SKM-1 treated with dmso at 0.1 percent for 144 hours (cell line): ENCODE measurements at regions not wholly inside any gene's neighbourhood (a gene's known extent, or its start where the extent isn't known, plus 50 kb on each side); places are given as distances from the start of the nearest gene placed in this dataset.

Source experiments
- DNase-seq: peaks from one replicate; lab custom pipeline; 2025; ENCODE audit not compliant: unreplicated experiment; lab: John Stamatoyannopoulos, UW

DNA sequence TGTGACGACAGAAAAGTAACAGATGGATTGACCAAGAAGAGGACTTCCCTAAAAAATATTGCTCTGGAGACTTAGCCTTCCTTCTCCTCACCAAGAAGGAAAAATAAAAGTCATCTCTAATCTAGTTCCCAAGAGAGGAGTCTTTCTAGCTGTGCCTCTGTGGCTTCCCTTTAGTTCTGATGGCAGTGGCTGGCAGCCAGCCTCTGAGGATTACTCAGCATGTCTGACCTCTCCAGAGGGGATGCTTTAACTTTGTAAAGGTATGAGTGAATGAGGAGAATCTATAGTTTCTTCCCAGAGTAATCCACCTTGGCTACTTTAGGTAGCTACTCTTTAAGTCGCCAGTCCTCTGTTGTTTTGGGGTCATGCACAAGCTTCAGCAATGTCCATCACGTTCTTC is 163.9 kb upstream of the KIT start:
- no peak for DNase-seq

- no peak for DNase-seq
These were observed 162.7 kb upstream of the KIT start for GRCh38 chr4:54495091-54495490.

DNA sequence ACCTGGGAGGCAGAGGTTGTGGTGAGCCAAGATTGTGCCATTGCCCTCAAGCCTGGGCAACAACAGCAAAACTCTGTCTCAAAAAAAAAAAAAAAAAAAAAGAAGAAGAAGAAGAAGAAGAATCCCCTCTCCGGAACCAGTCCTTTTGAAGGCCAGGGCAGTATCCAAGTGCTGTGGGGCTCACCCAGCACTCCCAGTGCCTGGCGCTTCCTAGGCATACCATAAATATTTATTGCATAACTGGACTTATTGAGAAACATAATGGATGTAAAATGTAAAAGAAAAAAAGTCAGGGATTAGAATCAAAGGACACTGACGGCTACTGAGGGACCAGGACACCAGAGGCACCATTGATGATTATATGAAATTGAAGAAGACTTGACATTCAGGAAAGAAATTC is 162.1 kb upstream of the KIT start:
- no peak for DNase-seq

GRCh38 chr4:54496412-54496811 is 161.3 kb upstream of the KIT start:
- no peak for DNase-seq

DNA sequence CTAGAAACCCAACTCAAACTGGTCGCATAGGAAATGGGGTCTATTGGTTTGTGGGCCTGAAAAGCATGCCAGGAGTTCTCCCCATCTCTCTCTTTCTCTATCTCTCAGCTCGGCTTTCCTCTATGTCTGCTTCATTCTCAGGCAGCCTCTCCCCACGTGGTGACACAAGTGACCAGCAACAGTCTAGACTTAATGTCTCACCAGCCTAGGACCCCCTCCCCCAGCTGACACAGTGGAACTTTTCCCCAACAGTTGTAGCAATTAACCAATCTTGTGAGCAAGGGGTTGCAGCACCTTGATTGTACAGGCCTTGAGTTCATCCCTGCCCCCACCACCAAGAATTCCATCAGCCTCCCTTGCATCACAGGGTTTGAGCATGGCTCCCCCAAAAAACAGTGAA is 159.8 kb upstream of the KIT start:
- DNase-seq, result no peak

DNA sequence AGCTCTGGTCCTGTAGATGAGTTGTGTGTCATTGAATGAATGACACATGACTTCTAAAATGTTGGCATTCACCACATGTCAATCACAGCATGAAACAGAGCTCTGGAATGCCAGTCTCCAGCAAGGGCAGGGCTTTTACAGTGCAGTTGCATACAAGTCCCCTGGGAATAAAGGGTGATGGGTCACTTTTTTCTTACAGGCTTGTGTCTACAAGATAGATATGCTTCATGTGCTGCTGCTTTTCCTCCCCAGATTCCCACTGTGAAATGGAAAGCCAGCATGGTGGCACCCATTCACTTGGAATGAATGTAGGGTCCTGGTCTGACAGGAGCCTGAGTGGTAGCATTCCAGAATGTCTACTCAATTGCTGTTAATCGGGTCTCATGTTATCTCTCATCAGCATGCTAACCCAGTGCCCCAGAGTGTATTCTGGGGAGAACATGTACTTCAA is 159.1 kb upstream of the KIT start:
- DNase-seq, result no peak

- no peak for DNase-seq
These were observed 158.3 kb upstream of the KIT start for GRCh38 chr4:54499308-54500074.

DNA sequence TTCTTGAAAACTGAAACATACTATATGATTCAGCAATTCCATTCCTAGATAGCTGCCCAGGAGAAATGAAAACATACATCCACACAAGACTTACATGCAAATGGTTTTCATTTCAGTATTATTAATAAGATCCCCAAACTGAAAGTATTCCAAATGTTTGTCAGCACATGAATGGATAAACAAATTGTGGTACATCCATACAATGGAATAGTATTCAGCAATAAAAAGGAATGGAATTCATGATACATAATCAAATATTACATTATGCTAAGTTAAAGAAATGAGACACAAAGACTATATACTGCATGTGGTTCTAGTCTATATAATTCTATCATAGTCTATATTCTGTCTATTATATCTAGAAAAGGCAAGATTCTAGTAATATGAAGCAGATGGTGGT is 152.4 kb upstream of the KIT start:
- no peak for DNase-seq

DNA sequence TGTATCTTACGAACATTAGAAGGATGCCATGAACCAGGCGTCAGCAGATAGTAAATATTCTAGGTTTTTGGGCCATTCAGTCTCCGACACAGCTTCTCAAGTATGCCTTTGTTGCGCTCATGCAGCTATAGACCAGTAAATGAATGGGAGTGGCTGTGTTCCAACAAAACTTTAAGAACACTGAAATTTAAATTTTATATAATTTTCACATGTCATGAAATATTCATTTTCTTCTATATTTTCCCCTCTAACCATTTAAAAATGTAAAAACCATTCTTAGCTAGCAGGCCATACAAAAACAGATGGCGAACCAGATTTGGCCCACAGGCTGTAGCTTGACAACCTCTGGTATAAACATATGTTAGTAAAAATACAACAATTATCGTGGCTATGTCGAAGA is 151.8 kb upstream of the KIT start:
- DNase-seq, result no peak

DNA sequence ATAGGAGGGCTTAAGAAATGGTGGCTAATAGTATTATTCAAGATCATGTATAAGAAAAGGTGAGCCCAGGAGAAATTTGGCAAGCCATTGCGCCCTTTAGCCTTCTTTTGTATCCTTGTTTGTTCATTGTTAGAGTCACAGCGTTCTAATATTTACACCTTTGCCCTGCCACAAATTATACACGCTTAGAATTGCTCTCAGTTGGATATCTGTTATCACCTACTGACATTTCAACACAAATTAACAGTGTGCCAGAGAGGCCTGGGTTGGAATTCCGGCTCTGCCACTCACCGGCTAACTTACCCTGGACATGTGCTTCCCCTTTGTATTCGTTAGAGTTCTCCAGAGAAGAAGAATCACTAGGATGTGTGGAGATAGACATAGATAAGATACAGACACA is 148.7 kb upstream of the KIT start:
- DNase-seq, result no peak

DNA sequence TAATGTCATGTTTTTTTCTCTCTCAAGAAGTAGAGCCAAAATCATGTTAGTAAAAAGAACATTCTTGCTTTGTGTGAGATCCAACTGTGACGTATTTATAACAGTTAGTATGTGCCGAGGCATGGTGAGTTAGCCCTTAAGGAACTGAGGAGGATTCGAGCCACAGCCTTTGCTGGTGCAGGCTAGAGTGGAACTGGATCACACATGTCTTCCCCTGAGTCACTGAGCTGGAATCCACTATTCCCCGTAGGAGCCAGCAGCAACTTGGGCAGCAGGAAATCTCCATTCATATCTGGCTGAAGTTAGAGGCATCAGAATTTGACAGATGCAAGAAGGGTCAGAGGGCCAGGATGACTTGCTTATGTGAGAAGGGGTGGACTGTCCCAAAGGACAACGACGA is 144.6 kb upstream of the KIT start:
- no peak for DNase-seq

- no peak for DNase-seq
These were observed 144.0 kb upstream of the KIT start for GRCh38 chr4:54513741-54514140.

- no peak for DNase-seq
These were observed 141.1 kb upstream of the KIT start for GRCh38 chr4:54516556-54517215.

DNA sequence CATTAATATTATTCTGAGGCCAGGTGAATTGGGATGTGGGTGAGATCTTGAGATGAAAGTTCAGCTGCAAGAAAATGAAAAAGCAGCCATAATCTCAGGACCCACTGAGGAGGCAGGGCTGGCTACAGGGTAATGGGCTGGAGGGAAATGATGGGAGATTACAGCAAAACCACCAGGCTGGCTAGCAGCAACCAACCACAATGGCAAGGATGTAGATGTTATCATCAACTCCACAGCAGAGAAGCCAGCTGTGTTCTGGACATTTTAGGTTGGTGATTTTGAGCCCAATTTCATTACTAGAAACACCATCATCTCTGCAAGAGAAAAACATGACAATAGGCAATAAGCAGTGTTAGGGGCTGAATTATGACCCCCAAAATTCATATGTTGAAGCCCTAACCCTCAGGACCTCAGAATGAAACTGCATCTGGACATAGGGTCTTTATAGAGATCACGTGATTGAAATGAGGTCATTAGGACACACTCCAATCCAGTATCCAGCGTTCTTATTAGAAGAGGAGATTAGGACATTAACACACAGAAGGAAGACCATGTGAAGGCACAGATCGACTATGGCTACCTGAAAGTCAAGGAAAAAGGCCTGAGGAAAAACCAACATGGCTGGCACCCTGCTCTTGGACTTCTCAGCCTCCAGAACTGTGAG is 139.8 kb upstream of the KIT start:
- DNase-seq, result no peak

- DNase-seq, result no peak
These were observed 132.2 kb upstream of the KIT start for GRCh38 chr4:54525602-54526001.

- no peak for DNase-seq
These were observed 131.2 kb upstream of the KIT start for GRCh38 chr4:54526560-54526959.

DNA sequence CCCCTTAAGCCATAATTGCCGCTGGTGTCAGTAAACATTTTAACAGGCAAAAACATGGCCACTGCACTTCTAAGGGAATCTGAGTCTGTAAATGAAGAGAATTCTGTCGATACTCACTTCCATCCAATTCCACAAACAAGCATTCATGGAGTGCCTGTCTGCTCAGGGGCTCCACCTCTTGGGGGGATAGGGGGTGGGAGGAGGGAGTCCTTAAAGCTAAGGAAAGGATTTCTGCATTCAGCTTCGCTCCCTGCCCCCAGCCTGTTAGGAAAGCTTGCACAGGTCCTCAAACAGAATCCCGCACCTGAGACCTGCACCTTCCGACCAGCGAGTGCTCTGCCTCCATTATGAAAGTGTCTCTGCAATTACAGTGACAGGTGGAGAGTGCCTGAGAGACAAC is 130.2 kb upstream of the KIT start:
- no peak for DNase-seq

DNA sequence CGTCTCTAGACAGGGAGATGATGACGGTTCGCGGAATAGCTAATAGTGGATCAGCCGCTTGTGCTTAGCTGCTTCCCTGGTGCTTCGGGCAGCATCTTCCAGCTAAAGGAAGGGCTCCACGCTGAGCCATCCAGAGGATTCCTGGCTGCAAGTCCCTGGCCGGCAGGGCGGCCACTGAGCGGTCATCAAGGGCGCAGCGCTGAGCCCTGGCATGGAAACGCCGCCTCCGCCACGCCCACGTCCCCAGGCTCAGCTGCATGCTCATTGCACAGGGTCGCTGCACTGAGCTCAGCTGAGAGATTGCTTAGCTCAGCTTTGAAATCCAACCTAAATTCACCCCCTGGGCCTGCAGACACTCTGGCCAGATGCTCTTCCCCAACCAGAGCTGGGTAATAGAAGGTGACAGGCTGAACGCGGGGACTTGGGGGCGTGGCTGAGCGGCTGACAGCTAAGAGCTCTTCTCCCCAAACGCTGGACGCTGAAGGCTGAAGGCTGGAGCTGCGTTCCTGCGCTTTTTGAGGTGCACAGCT is 118.2 kb upstream of the KIT start:
- DNase-seq, result no peak

GRCh38 chr4:54540931-54541330 is 116.8 kb upstream of the KIT start:
- no peak for DNase-seq

GRCh38 chr4:54541426-54542118 is 116.2 kb upstream of the KIT start:
- DNase-seq, result no peak

DNA sequence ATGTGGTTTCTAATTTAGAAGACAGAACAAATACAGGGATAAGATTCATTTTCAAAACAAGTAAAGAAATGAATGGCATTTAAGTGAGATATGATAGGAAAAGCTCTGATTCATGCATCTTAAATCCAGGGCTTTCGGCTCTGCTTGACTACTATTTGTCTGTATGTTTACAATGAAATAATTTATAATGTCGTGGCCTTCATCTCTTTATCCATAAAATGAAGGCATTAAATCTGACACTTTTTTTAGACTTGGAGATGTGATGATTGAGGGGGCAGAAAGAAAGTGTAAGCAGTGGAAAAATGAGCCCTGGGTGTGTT is 115.7 kb upstream of the KIT start:
- DNase-seq, result no peak
